GM11168 (cell line): ENCODE measurements at regions not wholly inside any gene's neighbourhood (a gene's known extent, or its start where the extent isn't known, plus 50 kb on each side); places are given as distances from the start of the nearest gene placed in this dataset.

ENCODE experiments used
- in situ Hi-C: fragments of 300-500 bp; cut with MboI; formaldehyde crosslinking; loops from one replicate; pipeline ENCODE4 v1.12.0; 2022; ENCODE audit warnings: low sequenced_read_pairs; ENCODE audit not compliant: unreplicated experiment

GRCh38 chr2:18771212-18771611, 181.8 kb upstream of the NT5C1B start:
- in situ Hi-C loops: loop anchor here (25.0 kb wide), 1 partner anchor 1091 kb away; no protein-coding TSS in a partner anchor

GRCh38 chr2:18763338-18763737, 174.0 kb upstream of the NT5C1B start:
- in situ Hi-C loops: loop anchor here (25.0 kb wide), 1 partner anchor 1099 kb away; no protein-coding TSS in a partner anchor

DNA sequence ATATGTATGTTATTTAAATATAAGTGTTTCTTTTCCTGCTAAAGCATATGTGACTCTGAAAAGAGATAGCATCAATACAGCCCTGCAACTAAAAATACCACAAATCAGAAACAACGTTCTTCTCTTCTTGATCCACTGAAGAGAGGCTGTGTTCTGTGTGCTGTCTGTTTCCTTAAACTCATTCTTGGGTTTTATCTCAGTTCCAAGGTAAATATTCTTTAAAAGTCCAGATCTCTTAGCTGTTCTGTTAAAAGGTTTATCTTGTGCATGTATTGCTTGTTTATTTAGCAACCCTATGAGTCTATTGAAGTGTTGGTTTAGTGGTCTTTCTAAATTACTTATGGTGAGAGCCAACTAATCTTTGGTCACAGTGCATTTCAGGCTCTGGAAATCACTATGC, 173.3 kb upstream of the NT5C1B start:
- in situ Hi-C loops: loop anchor here (25.0 kb wide), 1 partner anchor 1100 kb away; no protein-coding TSS in a partner anchor

DNA sequence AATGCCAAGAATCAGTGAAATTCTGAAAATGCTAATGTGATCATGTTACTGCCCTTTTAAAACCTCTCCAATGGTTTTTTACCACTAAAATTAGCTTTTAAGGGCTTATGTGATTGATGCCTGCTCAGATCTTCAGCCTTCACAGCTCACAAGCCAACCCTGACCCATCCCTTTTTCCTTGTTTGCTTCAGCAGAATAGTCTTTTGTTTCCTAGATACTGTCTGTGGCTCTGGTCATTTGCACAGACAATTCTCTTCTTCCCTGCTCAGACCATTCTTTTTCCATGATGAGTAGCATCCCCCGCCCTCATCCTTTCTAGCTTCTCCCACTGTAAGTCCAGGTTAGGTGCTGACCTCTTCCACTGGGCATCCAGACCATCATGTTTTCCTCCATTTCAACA, 164.9 kb upstream of the NT5C1B start:
- in situ Hi-C loops: loop anchor here (25.0 kb wide), 1 partner anchor 1108 kb away; no protein-coding TSS in a partner anchor

DNA sequence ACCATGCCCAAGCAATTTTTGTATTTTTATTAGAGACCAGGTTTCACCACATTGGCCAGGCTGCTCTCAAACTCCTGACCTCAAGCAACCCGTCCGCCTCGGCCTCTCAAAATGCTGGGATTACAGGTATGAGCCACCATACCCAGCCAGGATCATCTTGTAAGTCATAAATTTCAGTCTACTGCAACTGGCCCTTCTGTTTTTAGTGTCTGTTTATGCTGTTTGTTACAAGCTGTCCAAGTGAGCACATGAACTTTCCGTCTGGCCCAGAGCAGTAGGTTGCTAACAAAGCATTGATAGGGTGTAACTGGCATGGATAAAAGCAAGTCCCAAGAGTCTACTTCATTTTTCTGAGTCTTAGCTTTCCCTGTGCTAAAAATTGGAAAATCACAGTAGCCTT, 164.4 kb upstream of the NT5C1B start:
- in situ Hi-C loops: loop anchor here (25.0 kb wide), 1 partner anchor 1109 kb away; no protein-coding TSS in a partner anchor

DNA sequence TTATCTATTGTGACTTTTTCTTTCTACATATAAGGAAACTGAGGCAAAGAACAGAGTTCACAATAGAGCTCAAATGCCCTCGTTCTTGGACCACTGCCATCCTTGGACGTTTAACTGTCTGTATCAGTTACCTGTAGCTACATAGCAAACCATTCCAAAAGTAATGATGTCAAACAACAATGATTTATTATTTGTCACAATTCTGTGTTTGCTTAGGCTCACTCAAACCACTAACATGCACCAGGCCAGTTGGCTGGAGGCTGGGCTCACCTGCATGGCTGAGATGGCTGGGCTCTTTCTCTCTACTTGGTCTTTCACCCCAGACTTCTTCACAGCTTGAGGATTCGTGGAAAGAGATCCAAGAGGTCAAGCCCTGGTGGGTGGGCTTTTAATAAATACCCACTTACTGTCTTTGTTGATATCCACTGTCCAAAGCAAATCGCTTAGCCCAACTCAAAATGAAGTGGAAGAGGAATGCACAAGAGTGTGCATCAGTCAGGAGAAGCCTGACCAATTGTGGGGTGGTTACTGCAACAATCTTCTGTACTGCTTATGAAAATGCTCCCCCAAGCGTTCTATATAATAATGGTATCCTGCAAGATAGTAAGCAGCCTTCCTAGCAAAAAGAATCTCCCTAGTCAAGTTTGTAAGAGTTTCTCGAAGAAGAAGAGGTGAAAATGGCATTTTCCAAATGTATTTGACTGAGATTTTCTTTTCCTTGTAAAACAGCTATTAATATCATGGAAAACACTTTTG, 163.5 kb upstream of the NT5C1B start:
- in situ Hi-C loops: loop anchor here (25.0 kb wide), 1 partner anchor 1109 kb away; no protein-coding TSS in a partner anchor

GRCh38 chr2:18752022-18752493, 162.7 kb upstream of the NT5C1B start:
- in situ Hi-C loops: loop anchor here (25.0 kb wide), 1 partner anchor 1110 kb away; no protein-coding TSS in a partner anchor

DNA sequence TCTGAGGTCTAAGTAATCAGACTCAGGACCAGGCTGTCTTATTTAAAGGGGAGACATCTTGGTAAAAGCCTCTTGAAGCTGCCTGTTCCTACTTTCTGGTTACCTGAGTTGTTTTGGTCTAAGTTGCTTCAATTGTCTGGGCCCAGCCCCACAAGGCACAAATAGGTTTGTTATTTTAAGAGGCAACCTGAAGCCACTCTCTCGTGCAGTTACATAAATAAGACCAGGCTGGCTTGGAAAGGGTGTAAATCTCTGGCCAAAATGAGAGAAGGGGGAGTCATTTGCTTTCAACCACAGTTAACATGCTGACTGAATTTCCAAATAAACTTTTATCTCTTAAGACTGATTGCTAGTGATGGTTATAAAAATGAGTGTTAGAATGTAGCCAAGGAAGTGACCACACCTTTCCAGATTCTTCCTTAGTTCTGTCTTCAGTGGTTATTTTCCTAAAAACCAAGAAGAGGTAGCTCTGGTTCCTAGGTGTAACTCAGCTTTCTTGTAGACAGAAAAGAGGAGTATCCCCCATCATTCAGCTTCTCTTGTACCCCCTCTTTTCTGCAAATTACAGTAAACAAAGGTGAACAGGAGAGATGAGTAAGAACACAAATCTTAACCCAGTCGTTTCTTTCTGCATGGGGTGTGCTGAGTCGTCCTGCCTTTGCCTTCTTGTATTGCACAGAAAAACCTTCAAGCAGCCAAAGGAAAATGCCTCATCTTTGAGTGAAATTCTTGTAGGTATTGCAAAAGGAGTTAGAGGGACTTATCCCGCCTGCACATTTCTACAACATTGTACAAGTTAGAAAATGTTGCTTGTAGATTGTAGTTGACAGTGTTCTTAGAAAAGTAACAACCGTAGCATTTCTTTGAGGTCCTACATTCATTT, 161.5 kb upstream of the NT5C1B start:
- in situ Hi-C loops: loop anchor here (25.0 kb wide), 1 partner anchor 1111 kb away; no protein-coding TSS in a partner anchor

GRCh38 chr2:18749912-18750526, 160.7 kb upstream of the NT5C1B start:
- in situ Hi-C loops: loop anchor here (25.0 kb wide), 3 partner anchors 238 to 1112 kb away; partner anchors contain the start of gene OSR1

- in situ Hi-C loops: loop anchor here (25.0 kb wide), 2 partner anchors 233 to 617 kb away; partner anchors contain the start of gene OSR1
These were observed 156.3 kb upstream of the NT5C1B start for GRCh38 chr2:18745431-18746272.

DNA sequence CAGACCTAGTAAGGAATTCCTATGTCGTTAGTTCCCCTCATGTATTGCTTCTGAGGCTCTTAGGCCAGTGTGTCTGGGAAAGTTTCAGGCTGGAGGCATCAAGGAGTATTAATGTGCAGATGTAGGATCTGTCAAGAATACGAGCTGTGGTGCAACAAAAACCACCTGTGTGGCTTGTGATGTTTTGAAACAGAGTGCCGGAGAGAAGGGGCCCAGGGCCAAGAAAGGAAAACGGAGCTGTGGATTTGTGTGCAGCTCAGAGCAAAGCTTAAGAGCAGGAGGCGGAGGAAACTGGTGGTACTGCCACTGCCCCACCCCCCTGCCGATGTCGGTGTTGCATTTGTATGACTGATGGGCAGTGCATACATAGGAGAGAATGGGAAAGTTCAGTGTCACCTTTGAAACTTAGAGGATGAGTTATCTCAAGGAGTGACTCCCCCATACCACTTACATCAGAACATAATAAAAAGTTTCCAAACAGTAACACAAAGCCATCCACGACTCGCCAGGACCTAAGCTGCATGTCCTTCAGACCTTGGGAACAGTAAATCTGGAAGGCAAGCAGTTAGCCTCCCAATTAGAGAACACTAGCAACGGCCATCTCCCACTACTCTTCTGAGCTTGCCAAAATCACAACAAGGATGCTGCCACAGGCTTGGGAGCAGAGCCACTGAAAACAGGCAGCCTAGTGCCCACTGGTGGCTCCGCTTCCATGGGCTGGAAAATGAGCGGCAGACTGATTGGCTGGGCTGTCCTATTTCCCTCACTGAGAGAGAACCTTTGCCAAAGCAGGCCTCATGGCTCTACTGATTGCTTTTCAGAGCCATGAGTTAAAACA, 152.7 kb upstream of the NT5C1B start:
- in situ Hi-C loops: loop anchor here (25.0 kb wide), 2 partner anchors 230 to 620 kb away; partner anchors contain the start of gene OSR1

- in situ Hi-C loops: loop anchor here (25.0 kb wide), 2 partner anchors 229 to 621 kb away; partner anchors contain the start of gene OSR1
These were observed 151.8 kb upstream of the NT5C1B start for GRCh38 chr2:18741191-18741590.

DNA sequence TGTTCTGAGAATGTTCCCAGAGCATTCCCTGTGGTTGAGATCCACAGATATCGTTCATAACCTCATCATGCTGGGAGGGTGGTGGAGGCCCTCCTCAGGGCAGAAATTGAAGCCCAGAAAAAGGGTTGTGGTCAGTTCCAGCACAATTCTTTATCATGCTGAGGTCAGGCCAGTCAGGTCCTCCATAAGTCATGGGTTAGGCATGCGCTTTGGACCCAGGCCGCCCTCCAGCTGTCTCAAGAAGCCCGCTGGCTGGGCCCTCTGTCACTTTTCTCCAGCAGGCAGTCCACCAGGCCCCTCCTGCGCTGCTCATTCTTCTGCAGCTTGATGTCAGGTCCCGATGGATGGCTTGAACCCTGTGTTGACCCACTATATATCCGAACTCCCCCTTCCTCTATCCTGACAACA, 151.1 kb upstream of the NT5C1B start:
- in situ Hi-C loops: loop anchor here (25.0 kb wide), 2 partner anchors 228 to 622 kb away; partner anchors contain the start of gene OSR1

DNA sequence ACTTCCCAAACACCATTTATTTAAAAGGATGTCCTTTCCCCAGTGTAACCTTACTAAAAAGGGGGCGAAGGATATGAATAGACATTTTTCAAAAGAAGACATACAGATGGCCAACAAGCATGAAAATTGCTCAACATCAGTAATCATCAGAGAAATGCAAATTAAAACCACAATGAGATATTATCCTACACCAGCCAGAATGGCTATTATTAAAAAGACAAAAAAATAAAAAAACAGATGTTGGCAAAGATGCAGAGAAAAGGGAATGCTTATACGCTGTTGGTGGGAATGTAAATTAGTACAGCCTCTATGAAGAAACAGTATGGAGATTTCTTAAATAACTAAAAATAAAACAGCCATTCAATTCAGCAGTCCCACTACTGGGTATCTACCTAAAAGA, 142.3 kb upstream of the NT5C1B start:
- in situ Hi-C loops: loop anchor here (25.0 kb wide), 2 partner anchors 219 to 631 kb away; partner anchors contain the start of gene OSR1

- in situ Hi-C loops: loop anchor here (25.0 kb wide), 2 partner anchors 212 to 638 kb away; partner anchors contain the start of gene OSR1
These were observed 135.2 kb upstream of the NT5C1B start for GRCh38 chr2:18724371-18725145.

- in situ Hi-C loops: no loop called here
These were observed 133.8 kb upstream of the NT5C1B start for GRCh38 chr2:18723219-18723618.

DNA sequence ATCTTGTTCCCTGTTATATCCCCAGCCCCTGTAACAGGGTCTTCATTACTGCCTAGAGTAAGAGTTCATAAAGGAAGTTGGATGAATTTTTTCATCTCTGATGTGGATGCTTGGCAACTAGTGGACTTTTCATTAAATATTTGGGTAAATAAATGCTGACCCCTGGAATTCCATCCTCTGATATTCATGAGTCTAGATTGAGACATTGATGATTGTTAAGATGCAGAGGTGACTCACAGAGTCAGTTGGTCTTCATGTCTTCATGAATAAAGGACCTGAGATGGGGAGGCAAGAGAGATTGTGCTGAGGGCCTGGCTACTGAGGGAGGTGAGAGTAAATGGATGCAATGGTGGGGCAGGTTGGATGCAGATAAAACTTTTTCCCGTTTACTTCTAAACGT, 132.7 kb upstream of the NT5C1B start:
- in situ Hi-C loops: no loop called here
